Jurkat, Clone E6-1 (cell line): ENCODE measurements at regions not wholly inside any gene's neighbourhood (a gene's known extent, or its start where the extent isn't known, plus 50 kb on each side); places are given as distances from the start of the nearest gene placed in this dataset.
"Not testable (repeated sequence)": the region's sequence is repeated elsewhere in the genome, so short reads cannot be mapped to it uniquely, and the experiment has no call there.

ENCODE experiments used
- DNase-seq: peaks from one replicate; pipeline ENCODE4 v3.0.0-alpha.2; 2011; ENCODE audit warnings: low read depth, low spot score
- H3K4me3 ChIP-seq: 2 replicates; pipeline ENCODE4 v1.5.1; 2011; ENCODE audit warnings: mild to moderate bottlenecking, low read length, control low read depth, moderate library complexity

- no peak overlapping the region for H3K4me3 ChIP-seq
- DNase-seq: no peak
Observed at GRCh38 chr3:132987396-132987795, 50.8 kb upstream of the TMEM108 start.

- H3K4me3 ChIP-seq: no peak overlapping the region
- no peak for DNase-seq
Observed at GRCh38 chr3:132984181-132984580, 54.0 kb upstream of the TMEM108 start.

- no peak for DNase-seq
- H3K4me3 ChIP-seq: no peak overlapping the region
Observed at GRCh38 chr3:132983143-132983770, 54.9 kb upstream of the TMEM108 start.

GRCh38 chr3:132981719-132982118 lies 56.5 kb upstream of the TMEM108 start:
- H3K4me3 ChIP-seq: no peak overlapping the region
- DNase-seq: no peak

- no peak for DNase-seq
- H3K4me3 ChIP-seq: no peak overlapping the region
Observed at GRCh38 chr3:132980102-132980501, 58.1 kb upstream of the TMEM108 start.

GRCh38 chr3:132979606-132980005 lies 58.6 kb upstream of the TMEM108 start:
- H3K4me3 ChIP-seq: no peak overlapping the region
- no peak for DNase-seq

- DNase-seq, H3K4me3 ChIP-seq: not testable (repeated sequence)
Observed at GRCh38 chr3:132978946-132979345, 59.2 kb upstream of the TMEM108 start.

- DNase-seq: no peak
- no peak overlapping the region for H3K4me3 ChIP-seq
Observed at GRCh38 chr3:132978464-132978863, 59.7 kb upstream of the TMEM108 start.

- no peak overlapping the region for H3K4me3 ChIP-seq
- DNase-seq: no peak
Observed at GRCh38 chr3:132974097-132974496, 64.1 kb upstream of the TMEM108 start.

- no peak overlapping the region for H3K4me3 ChIP-seq
- DNase-seq: no peak
Observed at GRCh38 chr3:132973441-132973840, 64.8 kb upstream of the TMEM108 start.

- DNase-seq: no peak
- H3K4me3 ChIP-seq: no peak overlapping the region
Observed at GRCh38 chr3:132972333-132972732, 65.9 kb upstream of the TMEM108 start.

- no peak for DNase-seq
- no peak overlapping the region for H3K4me3 ChIP-seq
Observed at GRCh38 chr3:132966374-132966773, 71.8 kb upstream of the TMEM108 start.

GRCh38 chr3:132964266-132964665 lies 73.9 kb upstream of the TMEM108 start:
- DNase-seq: no peak

GRCh38 chr3:132963786-132964185 lies 74.4 kb upstream of the TMEM108 start:
- no peak overlapping the region for H3K4me3 ChIP-seq
- DNase-seq: no peak

More at GRCh38 chr3:132964266-132964665, 73.9 kb upstream of the TMEM108 start:
- H3K4me3 ChIP-seq: no peak overlapping the region

GRCh38 chr3:132961991-132962390 lies 76.2 kb upstream of the TMEM108 start:
- no peak overlapping the region for H3K4me3 ChIP-seq
- DNase-seq: no peak

GRCh38 chr3:132953683-132954082 lies 84.5 kb upstream of the TMEM108 start:
- no peak overlapping the region for H3K4me3 ChIP-seq
- no peak for DNase-seq

GRCh38 chr3:132927896-132928295 lies 110.3 kb upstream of the TMEM108 start:
- no peak for DNase-seq

GRCh38 chr3:132926098-132926497 lies 112.1 kb upstream of the TMEM108 start:
- no peak for DNase-seq
- no peak overlapping the region for H3K4me3 ChIP-seq

More at GRCh38 chr3:132927896-132928295, 110.3 kb upstream of the TMEM108 start:
- no peak overlapping the region for H3K4me3 ChIP-seq

GRCh38 chr3:132925256-132925930 lies 112.8 kb upstream of the TMEM108 start:
- no peak overlapping the region for H3K4me3 ChIP-seq
- DNase-seq: no peak

- no peak overlapping the region for H3K4me3 ChIP-seq
- no peak for DNase-seq
Observed at GRCh38 chr3:132916096-132916495, 122.1 kb upstream of the TMEM108 start.

- no peak overlapping the region for H3K4me3 ChIP-seq
- DNase-seq: no peak
Observed at GRCh38 chr3:132912416-132912753, 125.8 kb upstream of the TMEM108 start.
